K562 (cell line): ENCODE measurements at regions not wholly inside any gene's neighbourhood (a gene's known extent, or its start where the extent isn't known, plus 50 kb on each side); places are given as distances from the start of the nearest gene placed in this dataset.
A peak's percentile ranks its signal among the peaks of the same experiment; 100 is the strongest.

ENCODE experiments used
- ATF6 ChIP-seq: sonication (generic); formaldehyde crosslinking; IDR thresholded peaks from 2 replicates; pipeline ENCODE4 v1.4.0; 2020; ENCODE audit warnings: mild to moderate bottlenecking, missing genetic modification reagents
- BCOR ChIP-seq: fragments of 450-650 bp; IDR thresholded peaks from 2 replicates; pipeline ENCODE4 v1.6.1; 2016
- ELF4 ChIP-seq: fragments of 450-650 bp; formaldehyde crosslinking; IDR thresholded peaks from 2 replicates; pipeline ENCODE4 v1.4.0; 2022; ENCODE audit warnings: missing genetic modification characterization
- ETV6 ChIP-seq, 3 experiments: fragments of 150-350 bp in 1 of 3; sonication (generic) in 1 of 3; formaldehyde crosslinking in 1 of 3; IDR thresholded peaks; 2 replicates each; pipeline versions ENCODE4 v1.6.1 to v1.8.0; 2014 to 2022; ENCODE audit warnings: borderline replicate concordance in 2 of 3, low read depth in 2 of 3, antibody characterized with exemption in 1 of 3, low read length in 1 of 3, mild to moderate bottlenecking in 1 of 3, missing genetic modification reagents in 1 of 3
- HEY1 ChIP-seq: fragments of 250-450 bp; sonication (Bioruptor Pico); IDR thresholded peaks from 2 replicates; pipeline ENCODE4 v1.5.0; 2020; ENCODE audit warnings: mild to moderate bottlenecking, moderate library complexity, borderline replicate concordance
- ILF3 ChIP-seq: fragments of 450-650 bp; IDR thresholded peaks from 2 replicates; pipeline ENCODE4 v1.6.1; 2018; ENCODE audit warnings: antibody characterized with exemption, mild to moderate bottlenecking, moderate library complexity, borderline replicate concordance
- POLR2AphosphoS5 ChIP-seq: IDR thresholded peaks from 2 replicates; pipeline ENCODE4 v1.6.1; 2011; ENCODE audit warnings: mild to moderate bottlenecking, low read depth, low read length, moderate library complexity; ENCODE audit not compliant: control insufficient read depth, insufficient read depth
- SIN3A ChIP-seq, 2 experiments: fragments of 150-350 bp in 1 of 2; IDR thresholded peaks; 2 replicates each; pipeline ENCODE4 v1.6.1; 2011 to 2016; ENCODE audit warnings: borderline replicate concordance in 2 of 2, low read depth in 2 of 2, low read length in 2 of 2, mild to moderate bottlenecking in 2 of 2, moderate library complexity in 2 of 2; ENCODE audit not compliant: control insufficient read depth in 1 of 2
- SMAD2 ChIP-seq: fragments of 150-350 bp; IDR thresholded peaks from 2 replicates; pipeline ENCODE4 v1.6.1; 2014; ENCODE audit warnings: low read depth, mild to moderate bottlenecking, low read length
- SMAD4 ChIP-seq: fragments of 250-450 bp; sonication (Bioruptor Pico); conservative IDR thresholded peaks from 2 replicates; pipeline ENCODE4 v1.8.0; 2021; ENCODE audit warnings: inconsistent platforms, mild to moderate bottlenecking, moderate library complexity
- SOX6 ChIP-seq: fragments of 450-650 bp; IDR thresholded peaks from 2 replicates; pipeline ENCODE4 v1.6.1; 2014; ENCODE audit warnings: mild to moderate bottlenecking
- TFE3 ChIP-seq: fragments of 450-650 bp; formaldehyde crosslinking; IDR thresholded peaks from 2 replicates; pipeline ENCODE4 v1.4.0; 2020; ENCODE audit warnings: mild to moderate bottlenecking, mixed read lengths
- ZBTB26 ChIP-seq: fragments of 450-650 bp; formaldehyde crosslinking; IDR thresholded peaks from 2 replicates; pipeline ENCODE4 v1.4.0; 2022; ENCODE audit warnings: missing genetic modification characterization
- ZNF407 ChIP-seq: fragments of 450-650 bp; IDR thresholded peaks from 2 replicates; pipeline ENCODE4 v1.6.1; 2016; ENCODE audit warnings: low read depth
- ZNF586 ChIP-seq: fragments of 450-650 bp; formaldehyde crosslinking; conservative IDR thresholded peaks from 2 replicates; pipeline ENCODE4 v1.4.0; 2020; ENCODE audit warnings: mild to moderate bottlenecking, moderate library complexity
- ZSCAN29 ChIP-seq: fragments of 450-650 bp; IDR thresholded peaks from 2 replicates; pipeline ENCODE4 v1.6.1; 2017

GRCh38 chr5:8057769-8058168 is 188.8 kb downstream of the MTRR start (continued):
- TF ChIP-seq ATF6 (no peak), ZSCAN29 (no peak), SMAD2 (no peak), HEY1 (CRISPR knock-in tag) (no peak), SOX6 (peak; percentile 62), POLR2AphosphoS5 (peak; percentile 60; the same call in 1 of the 2 replicates), SIN3A (IDR thresholded peaks at IDR 0.05; ENCODE audit: borderline replicate concordance in 2 of 2, control insufficient read depth in 1 of 2, low read depth in 2 of 2, low read length in 2 of 2) (no peak), ZNF407 (no peak), SMAD4 (CRISPR knock-in tag) (no peak), ELF4 (CRISPR knock-in tag) (no peak), ZNF586 (CRISPR knock-in tag) (no peak), ZBTB26 (CRISPR knock-in tag) (no peak), TFE3 (no peak), ETV6 (IDR thresholded peaks at IDR 0.05; ENCODE audit: borderline replicate concordance in 1 of 2, low read depth in 2 of 2, low read length in 1 of 2) (no peak), ETV6 (CRISPR knock-in tag; IDR thresholded peaks at IDR 0.05; ENCODE audit: borderline replicate concordance) (no peak), BCOR (peak; percentile 65), ILF3 (no peak)
